ENCODE measurements at regions not wholly inside any gene's neighbourhood (a gene's known extent, or its start where the extent isn't known, plus 50 kb on each side); places are given as distances from the start of the nearest gene placed in this dataset.

GRCh38 chr9:129416821-129417539 lies 203.9 kb downstream of the C9orf50 start:
- no peak overlapping the region for H3K27ac ChIP-seq (ENCODE audit: low read depth, low read length, poor library complexity, severe bottlenecking)
- no peaks in the 10 kb centered on the region for H3K36me3 ChIP-seq (ENCODE audit: insufficient read depth, low read length, poor library complexity, severe bottlenecking)
- no TSS peak for BruUV-seq (replicated peaks)
- no peaks in the 10 kb centered on the region for H3K27me3 ChIP-seq (replicated peaks; ENCODE audit: insufficient read depth, low read depth, low read length, poor library complexity)
- peaks cover 16% of the 10 kb centered on the region for H3K4me1 ChIP-seq (ENCODE audit: insufficient read depth, low read length, poor library complexity, severe bottlenecking)
- no peak for DNase-seq (ENCODE audit: low spot score)
- no peak overlapping the region for H3K4me3 ChIP-seq (ENCODE audit: low read depth, low read length, poor library complexity, severe bottlenecking)
- ChIA-PET CTCF (interaction anchor here (0.6 kb wide), 1 partner anchor 45 kb away, joined by 5 read pairs; no protein-coding TSS in a partner anchor), POLR2A (ENCODE audit: low non-redundant PET) (no interaction called here)
- intact Hi-C loops (cut with micrococcal nuclease; ENCODE audit: unreplicated experiment) = no loop called here
- TF ChIP-seq EZH2 (IDR thresholded peaks at IDR 0.05; ENCODE audit: borderline replicate concordance, low read depth, low read length, poor library complexity, severe bottlenecking) (no peak), CTCF (conservative IDR thresholded peaks at IDR 0.05; ENCODE audit: low read depth, low read length) (no peak)
- H3K9me3 ChIP-seq (ENCODE audit: low read depth, low read length, poor library complexity, severe bottlenecking) = no peaks in the 10 kb centered on the region

- BruUV-seq (replicated peaks) = no TSS peak
- H3K27ac ChIP-seq (ENCODE audit: low read depth, low read length, poor library complexity, severe bottlenecking) = no peak overlapping the region
- DNase-seq (ENCODE audit: low spot score) = no peak
- TF ChIP-seq CTCF (conservative IDR thresholded peaks at IDR 0.05; ENCODE audit: low read depth, low read length) (no peak), EZH2 (IDR thresholded peaks at IDR 0.05; ENCODE audit: borderline replicate concordance, low read depth, low read length, poor library complexity, severe bottlenecking) (no peak)
- peaks cover 16% of the 10 kb centered on the region for H3K4me1 ChIP-seq (ENCODE audit: insufficient read depth, low read length, poor library complexity, severe bottlenecking)
- no peaks in the 10 kb centered on the region for H3K9me3 ChIP-seq (ENCODE audit: low read depth, low read length, poor library complexity, severe bottlenecking)
- ChIA-PET POLR2A (ENCODE audit: low non-redundant PET) (no interaction called here), CTCF (interaction anchor here (0.6 kb wide), 1 partner anchor 46 kb away, joined by 5 read pairs; no protein-coding TSS in a partner anchor)
- intact Hi-C loops (cut with micrococcal nuclease; ENCODE audit: unreplicated experiment) = no loop called here
- H3K27me3 ChIP-seq (replicated peaks; ENCODE audit: insufficient read depth, low read depth, low read length, poor library complexity) = no peaks in the 10 kb centered on the region
- H3K4me3 ChIP-seq (ENCODE audit: low read depth, low read length, poor library complexity, severe bottlenecking) = no peak overlapping the region
- no peaks in the 10 kb centered on the region for H3K36me3 ChIP-seq (ENCODE audit: insufficient read depth, low read length, poor library complexity, severe bottlenecking)
These were observed 204.8 kb downstream of the C9orf50 start for GRCh38 chr9:129415942-129416651.

- Histone ChIP-seq H3K4me3 (ENCODE audit: low read depth, low read length, poor library complexity, severe bottlenecking) (no peak overlapping the region), H3K36me3 (ENCODE audit: insufficient read depth, low read length, poor library complexity, severe bottlenecking) (no peaks in the 10 kb centered on the region), H3K27ac (ENCODE audit: low read depth, low read length, poor library complexity, severe bottlenecking) (peak overlapping the region; percentile 91), H3K9me3 (ENCODE audit: low read depth, low read length, poor library complexity, severe bottlenecking) (no peaks in the 10 kb centered on the region), H3K27me3 (replicated peaks; ENCODE audit: insufficient read depth, low read depth, low read length, poor library complexity) (no peaks in the 10 kb centered on the region), H3K4me1 (ENCODE audit: insufficient read depth, low read length, poor library complexity, severe bottlenecking) (peaks cover 16% of the 10 kb centered on the region)
- no TSS peak for BruUV-seq (replicated peaks)
- ChIA-PET CTCF (no interaction called here), POLR2A (ENCODE audit: low non-redundant PET) (no interaction called here)
- TF ChIP-seq EZH2 (IDR thresholded peaks at IDR 0.05; ENCODE audit: borderline replicate concordance, low read depth, low read length, poor library complexity, severe bottlenecking) (no peak), CTCF (conservative IDR thresholded peaks at IDR 0.05; ENCODE audit: low read depth, low read length) (no peak)
- intact Hi-C loops (cut with micrococcal nuclease; ENCODE audit: unreplicated experiment) = no loop called here
- DNase-seq (ENCODE audit: low spot score) = no peak
These were observed 205.6 kb downstream of the C9orf50 start for GRCh38 chr9:129414993-129415941.
